Kidney (tissue), 13 donors: ENCODE measurements at regions not wholly inside any gene's neighbourhood (a gene's known extent, or its start where the extent isn't known, plus 50 kb on each side); places are given as distances from the start of the nearest gene placed in this dataset.
"Not testable (repeated sequence)": the region's sequence is repeated elsewhere in the genome, so short reads cannot be mapped to it uniquely, and the experiment has no call there.

Experiments
- DNase-seq, 5 donors: peaks; one replicate each; pipeline ENCODE4 v3.0.0-alpha.2; 2013 to 2020
- FAIRE-seq: peaks from 2 replicates; lab custom pipeline; 2012; peaks lifted over from hg19 to GRCh38; lab: Jason Lieb, UNC
- H3K27ac ChIP-seq, 2 donors: one replicate each; pipeline ENCODE4 v1.7.0; 2013; ENCODE audit warnings: low read depth in 2 of 2, low read length in 2 of 2, inconsistent platforms in 1 of 2
- H3K27me3 ChIP-seq: one replicate; pipeline ENCODE4 v1.7.1; 2013; ENCODE audit warnings: low read length, inconsistent platforms; ENCODE audit not compliant: control insufficient read depth, insufficient read depth
- H3K36me3 ChIP-seq, 3 donors: one replicate each; pipeline versions ENCODE4 v1.7.0 to v1.7.1; 2013; ENCODE audit warnings: low read length in 3 of 3, control low read depth in 1 of 3, inconsistent platforms in 1 of 3; ENCODE audit not compliant: insufficient read depth in 3 of 3, control insufficient read depth in 2 of 3
- H3K4me1 ChIP-seq, 3 donors: one replicate each; pipeline versions ENCODE4 v1.7.0 to v1.7.1; 2013; ENCODE audit warnings: low read length in 3 of 3, inconsistent platforms in 1 of 3, low read depth in 1 of 3; ENCODE audit not compliant: control insufficient read depth in 2 of 3, insufficient read depth in 2 of 3
- H3K4me3 ChIP-seq, 3 donors: one replicate each; pipeline versions ENCODE4 v1.7.0 to v1.8.1; 2013; ENCODE audit warnings: low read length in 3 of 3, control low read depth in 1 of 3, inconsistent platforms in 1 of 3
- H3K9ac ChIP-seq, 3 donors: one replicate each; pipeline versions ENCODE4 v1.7.0 to v1.7.1; 2013; ENCODE audit warnings: low read length in 3 of 3, control low read depth in 1 of 3, inconsistent platforms in 1 of 3
- H3K9me3 ChIP-seq, 3 donors: one replicate each; pipeline versions ENCODE4 v1.7.0 to v1.7.1; 2013; ENCODE audit warnings: low read length in 3 of 3, control low read depth in 1 of 3, inconsistent platforms in 1 of 3; ENCODE audit not compliant: control insufficient read depth in 2 of 3, insufficient read depth in 1 of 3
- intact Hi-C: fragments of 100-400 bp; cut with DNase I; formaldehyde crosslinking; loops from one replicate; pipeline ENCODE4 v1.11.1; 2022
- TF ChIP-seq, protein P1 (sequence below): IDR thresholded peaks from 3 replicates; pipeline ENCODE4 v1.5.1; 2012; ENCODE audit warnings: mild to moderate bottlenecking, moderate library complexity, borderline replicate concordance; ENCODE audit not compliant: insufficient read depth; ENCODE audit errors: extremely low read depth
- donor health status: control.
- donor health status: control.
- donor health status: control.
- donor health status: control.
- donor health status: control.
- donor health status: DM: yes; HTN: yes; CAD: no.
- donor health status: Normal renal cell carcinoma (clear cell type).

DNA sequence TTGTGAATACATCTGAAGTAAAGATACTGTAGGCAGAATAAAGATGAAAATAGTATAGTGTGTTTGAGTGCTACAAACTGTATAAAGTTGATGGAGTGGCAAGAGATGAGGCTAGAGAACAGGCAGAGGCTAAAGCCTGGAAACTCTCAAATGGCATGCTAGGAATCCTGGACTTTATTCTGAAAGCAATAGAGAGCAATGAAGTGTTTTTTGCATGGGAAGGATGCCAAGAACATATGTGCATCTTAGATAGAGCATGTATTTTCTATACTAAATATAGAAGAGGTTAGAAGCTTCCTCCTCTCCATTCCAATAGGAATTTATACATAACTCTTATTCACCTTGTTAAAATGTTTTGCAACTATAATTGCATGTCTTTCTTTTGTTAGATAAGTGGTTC, 86.3 kb upstream of the TMTC2 start:
- intact Hi-C loops = no loop called here
- peak in 1 of 5 donors; percentile 13 for DNase-seq
- no peaks in the 10 kb centered on the region for H3K4me1 ChIP-seq

DNA sequence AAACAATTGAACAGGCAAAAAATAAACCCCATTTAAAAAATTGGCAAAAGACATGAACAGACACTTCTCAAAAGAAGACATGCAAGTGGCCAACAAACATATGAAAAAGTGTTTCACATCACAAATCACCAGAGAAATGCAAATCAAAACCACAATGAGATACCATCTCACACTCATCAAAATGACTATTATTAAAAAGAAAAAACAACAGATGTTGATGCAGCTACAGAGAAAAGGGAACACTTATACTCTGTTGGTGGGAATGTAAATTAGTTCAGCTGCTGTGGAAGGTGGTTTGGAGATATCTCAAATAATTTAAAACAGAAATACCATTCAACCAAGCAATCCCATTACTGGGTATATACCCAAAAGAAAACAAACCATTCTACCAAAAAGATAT, 83.1 kb upstream of the TMTC2 start:
- H3K9ac ChIP-seq, H3K36me3 ChIP-seq, H3K9me3 ChIP-seq, FAIRE-seq, H3K27ac ChIP-seq, H3K27me3 ChIP-seq, DNase-seq, H3K4me1 ChIP-seq, H3K4me3 ChIP-seq, intact Hi-C loops: not testable (repeated sequence)

More for the DNA sequence above, 86.3 kb upstream of the TMTC2 start:
- H3K27ac ChIP-seq = no peak overlapping the region
- H3K36me3 ChIP-seq = no peaks in the 10 kb centered on the region
- H3K4me3 ChIP-seq = no peak overlapping the region
- no peak for FAIRE-seq
- no peaks in the 10 kb centered on the region for H3K27me3 ChIP-seq
- no peak overlapping the region for H3K9ac ChIP-seq
- no peaks in the 10 kb centered on the region for H3K9me3 ChIP-seq
- TF ChIP-seq, protein P1, sequence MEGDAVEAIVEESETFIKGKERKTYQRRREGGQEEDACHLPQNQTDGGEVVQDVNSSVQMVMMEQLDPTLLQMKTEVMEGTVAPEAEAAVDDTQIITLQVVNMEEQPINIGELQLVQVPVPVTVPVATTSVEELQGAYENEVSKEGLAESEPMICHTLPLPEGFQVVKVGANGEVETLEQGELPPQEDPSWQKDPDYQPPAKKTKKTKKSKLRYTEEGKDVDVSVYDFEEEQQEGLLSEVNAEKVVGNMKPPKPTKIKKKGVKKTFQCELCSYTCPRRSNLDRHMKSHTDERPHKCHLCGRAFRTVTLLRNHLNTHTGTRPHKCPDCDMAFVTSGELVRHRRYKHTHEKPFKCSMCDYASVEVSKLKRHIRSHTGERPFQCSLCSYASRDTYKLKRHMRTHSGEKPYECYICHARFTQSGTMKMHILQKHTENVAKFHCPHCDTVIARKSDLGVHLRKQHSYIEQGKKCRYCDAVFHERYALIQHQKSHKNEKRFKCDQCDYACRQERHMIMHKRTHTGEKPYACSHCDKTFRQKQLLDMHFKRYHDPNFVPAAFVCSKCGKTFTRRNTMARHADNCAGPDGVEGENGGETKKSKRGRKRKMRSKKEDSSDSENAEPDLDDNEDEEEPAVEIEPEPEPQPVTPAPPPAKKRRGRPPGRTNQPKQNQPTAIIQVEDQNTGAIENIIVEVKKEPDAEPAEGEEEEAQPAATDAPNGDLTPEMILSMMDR = no peak

DNA sequence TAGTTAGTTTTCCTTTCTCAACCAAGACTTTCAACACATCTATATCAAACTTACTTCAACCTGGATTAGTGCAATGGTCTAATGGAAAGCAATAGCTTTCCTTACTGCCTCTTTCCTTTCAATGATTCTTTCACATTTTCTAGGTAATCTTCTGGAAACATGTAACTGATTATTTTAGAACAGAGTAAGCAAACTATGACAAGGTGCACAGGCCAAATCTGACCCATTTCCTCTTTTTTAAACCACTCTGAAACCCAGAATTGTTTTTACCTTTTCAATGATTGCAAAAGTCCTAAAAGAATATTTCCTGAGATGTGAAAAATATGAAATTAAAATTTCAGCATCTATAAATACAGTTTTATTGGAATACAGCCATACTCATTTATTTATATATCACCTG, 81.6 kb upstream of the TMTC2 start:
- no peaks in the 10 kb centered on the region for H3K27me3 ChIP-seq
- intact Hi-C loops = no loop called here
- no peak for DNase-seq
- no peak for FAIRE-seq
- no peaks in the 10 kb centered on the region for H3K9me3 ChIP-seq
- TF ChIP-seq, protein P1 = no peak
- no peak overlapping the region for H3K4me3 ChIP-seq
- no peaks in the 10 kb centered on the region for H3K4me1 ChIP-seq
- H3K36me3 ChIP-seq = no peaks in the 10 kb centered on the region
- H3K9ac ChIP-seq = no peak overlapping the region
- H3K27ac ChIP-seq = no peak overlapping the region

DNA sequence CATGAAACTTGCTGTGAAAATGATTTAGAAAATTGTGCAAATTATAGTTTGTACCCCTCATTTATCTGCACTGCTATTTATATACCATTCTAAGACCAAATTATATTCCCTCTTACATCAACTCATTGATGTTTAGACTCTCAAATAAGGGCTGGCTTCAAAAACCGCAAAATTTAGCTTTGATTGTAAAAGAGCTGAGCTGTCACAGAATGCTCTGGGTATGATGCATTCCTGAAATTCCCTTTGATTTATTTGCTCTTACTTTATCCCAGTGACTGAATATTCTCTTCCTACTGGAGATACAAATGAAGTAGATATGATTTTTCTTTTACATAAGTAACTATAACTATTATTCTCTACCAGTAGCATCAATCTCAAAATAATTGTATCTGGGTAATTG, 78.0 kb upstream of the TMTC2 start:
- H3K27ac ChIP-seq = no peak overlapping the region
- TF ChIP-seq, protein P1 = no peak

More for the DNA sequence above, 78.0 kb upstream of the TMTC2 start:
- no peaks in the 10 kb centered on the region for H3K27me3 ChIP-seq
- intact Hi-C loops = no loop called here
- H3K9ac ChIP-seq = no peak overlapping the region
- H3K36me3 ChIP-seq = no peaks in the 10 kb centered on the region
- DNase-seq (no peak), FAIRE-seq (no peak)
- no peak overlapping the region for H3K4me3 ChIP-seq
- no peaks in the 10 kb centered on the region for H3K4me1 ChIP-seq
- H3K9me3 ChIP-seq = no peaks in the 10 kb centered on the region
